ENCODE measurements at regions not wholly inside any gene's neighbourhood (a gene's known extent, or its start where the extent isn't known, plus 50 kb on each side); places are given as distances from the start of the nearest gene placed in this dataset.

GRCh38 chr4:60133375-60133774, 1066.8 kb upstream of the ADGRL3 start:
- BruUV-seq (replicated peaks) = no TSS peak
- intact Hi-C loops (cut with micrococcal nuclease; ENCODE audit: unreplicated experiment) (no loop called here), in situ Hi-C loops (cut with HindIII; ENCODE audit: extremely low pct_ligation_motif_present, low pct_unique_long_range_greater_than_20kb) (no loop called here)
- Histone ChIP-seq H3K4me3 (replicated peaks in 1 of 3; ENCODE audit: insufficient read depth in 1 of 3, low read depth in 2 of 3, low read length in 3 of 3) (no peak overlapping the region), H3K27me3 (ENCODE audit: control insufficient read depth in 1 of 2, insufficient read depth in 2 of 2, low read length in 2 of 2) (no peaks in the 10 kb centered on the region), H3K36me3 (replicated peaks in 1 of 2; ENCODE audit: control insufficient read depth in 1 of 2, insufficient read depth in 2 of 2, low read length in 2 of 2) (no peaks in the 10 kb centered on the region), H4K20me1 (ENCODE audit: insufficient read depth, low read length) (no peaks in the 10 kb centered on the region), H2AFZ (ENCODE audit: low read length) (no peak overlapping the region), H3K9ac (ENCODE audit: insufficient read depth, low read depth, low read length) (no peak overlapping the region), H3K79me2 (ENCODE audit: insufficient read depth, low read length) (no peaks in the 10 kb centered on the region), H3K4me1 (ENCODE audit: insufficient read depth, low read length) (no peaks in the 10 kb centered on the region), H3K9me3 (ENCODE audit: low read length) (no peaks in the 10 kb centered on the region), H3K4me2 (ENCODE audit: low read depth, low read length) (no peak overlapping the region), H3K27ac (ENCODE audit: extremely low read length, insufficient read depth, low read length) (no peak overlapping the region)
- TF ChIP-seq SMAD9 (CRISPR knock-in tag; IDR thresholded peaks at IDR 0.05) = no peak
- TF ChIP-seq FOXC1 (CRISPR knock-in tag; IDR thresholded peaks at IDR 0.05; ENCODE audit: borderline replicate concordance) = no peak
- no peak for TF ChIP-seq ZSCAN25 (CRISPR knock-in tag; IDR thresholded peaks at IDR 0.05)
- ChIA-PET CTCF (ENCODE audit: low intra/inter-chr PET ratio, low total read pairs) (no interaction called here), POLR2A (no interaction called here)
- WGBS (ENCODE audit: low lambda C conversion rate) = 3% methylated on average over 1 of the region's 1 CpG
- FAIRE-seq (no peak), DNase-seq (ENCODE audit: low spot score) (no peak), ATAC-seq (no peak)

GRCh38 chr4:60134099-60134498, 1066.0 kb upstream of the ADGRL3 start:
- intact Hi-C loops (cut with micrococcal nuclease; ENCODE audit: unreplicated experiment) = no loop called here
- ChIA-PET CTCF (ENCODE audit: low intra/inter-chr PET ratio, low total read pairs) (no interaction called here), POLR2A (no interaction called here)
- no TSS peak for BruUV-seq (replicated peaks)
- no peaks in the 10 kb centered on the region for H3K36me3 ChIP-seq (replicated peaks in 1 of 2; ENCODE audit: control insufficient read depth in 1 of 2, insufficient read depth in 2 of 2, low read length in 2 of 2)
- H3K27ac ChIP-seq (ENCODE audit: extremely low read length, insufficient read depth, low read length) = no peak overlapping the region
- no peaks in the 10 kb centered on the region for H3K9me3 ChIP-seq (ENCODE audit: low read length)
- H3K4me2 ChIP-seq (ENCODE audit: low read depth, low read length) = no peak overlapping the region
- no peaks in the 10 kb centered on the region for H3K27me3 ChIP-seq (ENCODE audit: control insufficient read depth in 1 of 2, insufficient read depth in 2 of 2, low read length in 2 of 2)
- 7% methylated on average over 7 of the region's 7 CpGs for WGBS (ENCODE audit: low lambda C conversion rate)
- in situ Hi-C loops (cut with HindIII; ENCODE audit: extremely low pct_ligation_motif_present, low pct_unique_long_range_greater_than_20kb) = no loop called here
- DNase-seq (ENCODE audit: low spot score) (no peak), FAIRE-seq (no peak), ATAC-seq (no peak)
- no peak overlapping the region for H3K4me3 ChIP-seq (replicated peaks in 1 of 3; ENCODE audit: insufficient read depth in 1 of 3, low read depth in 2 of 3, low read length in 3 of 3)
- no peaks in the 10 kb centered on the region for H3K79me2 ChIP-seq (ENCODE audit: insufficient read depth, low read length)
- H3K4me1 ChIP-seq (ENCODE audit: insufficient read depth, low read length) = no peaks in the 10 kb centered on the region
- no peak for TF ChIP-seq ZBTB20 (CRISPR knock-in tag; IDR thresholded peaks at IDR 0.05; ENCODE audit: borderline replicate concordance, low read depth)
- TF ChIP-seq PLRG1 (conservative IDR thresholded peaks at IDR 0.05) = no peak
- no peak for TF ChIP-seq STAT5B (CRISPR knock-in tag; IDR thresholded peaks at IDR 0.05)
- no peak for TF ChIP-seq ZNF577 (CRISPR knock-in tag; IDR thresholded peaks at IDR 0.05; ENCODE audit: borderline replicate concordance, low read depth)
- TF ChIP-seq SP4 (CRISPR knock-in tag; IDR thresholded peaks at IDR 0.05) = no peak
- no peak for TF ChIP-seq SKIL (CRISPR knock-in tag; IDR thresholded peaks at IDR 0.05; ENCODE audit: borderline replicate concordance)
- no peak for TF ChIP-seq NCOR1 (IDR thresholded peaks at IDR 0.05; ENCODE audit: borderline replicate concordance, low read length)
- no peak overlapping the region for H2AFZ ChIP-seq (ENCODE audit: low read length)
- H4K20me1 ChIP-seq (ENCODE audit: insufficient read depth, low read length) = no peaks in the 10 kb centered on the region
- H3K9ac ChIP-seq (ENCODE audit: insufficient read depth, low read depth, low read length) = no peak overlapping the region
